Anterior cingulate cortex (tissue), 58 donors: ENCODE measurements at regions not wholly inside any gene's neighbourhood (a gene's known extent, or its start where the extent isn't known, plus 50 kb on each side); places are given as distances from the start of the nearest gene placed in this dataset.

Experiments
- DNase-seq, 58 donors: peaks; one replicate each; lab custom pipeline; 2025; lab: John Stamatoyannopoulos, UW

GRCh38 chr10:106520698-106521097, 643.8 kb downstream of the SORCS1 start:
- DNase-seq = no peak

- DNase-seq = no peak
Observed at GRCh38 chr10:106519376-106520030, 645.0 kb downstream of the SORCS1 start.

- peak in 1 of 58 donors; percentile 6 for DNase-seq
Observed at GRCh38 chr10:106515206-106515790, 649.2 kb downstream of the SORCS1 start.

- peak in 11 of 58 donors; percentile 0 to 61 (median 21) for DNase-seq
Observed at GRCh38 chr10:106513352-106513771, 651.1 kb downstream of the SORCS1 start.

GRCh38 chr10:106511917-106512316, 652.6 kb downstream of the SORCS1 start:
- DNase-seq = no peak

GRCh38 chr10:106508950-106509349, 655.6 kb downstream of the SORCS1 start:
- no peak for DNase-seq

- no peak for DNase-seq
Observed at GRCh38 chr10:106506526-106507283, 657.8 kb downstream of the SORCS1 start.

- DNase-seq = no peak
Observed at GRCh38 chr10:106504536-106504935, 660.0 kb downstream of the SORCS1 start.

- DNase-seq = no peak
Observed at GRCh38 chr10:106502641-106503040, 661.9 kb downstream of the SORCS1 start.

GRCh38 chr10:106500925-106501525, 663.5 kb downstream of the SORCS1 start:
- no peak for DNase-seq

- DNase-seq = no peak
Observed at GRCh38 chr10:106500041-106500924, 664.2 kb downstream of the SORCS1 start.

GRCh38 chr10:106499448-106499847, 665.1 kb downstream of the SORCS1 start:
- DNase-seq = no peak

GRCh38 chr10:106498675-106499074, 665.8 kb downstream of the SORCS1 start:
- no peak for DNase-seq

- DNase-seq = no peak
Observed at GRCh38 chr10:106495931-106496330, 668.6 kb downstream of the SORCS1 start.

GRCh38 chr10:106493751-106494150, 670.8 kb downstream of the SORCS1 start:
- DNase-seq = peak in 2 of 58 donors; percentile 0 to 3

GRCh38 chr10:106493226-106493625, 671.3 kb downstream of the SORCS1 start:
- no peak for DNase-seq

- no peak for DNase-seq
Observed at GRCh38 chr10:106487726-106488125, 676.8 kb downstream of the SORCS1 start.

- no peak for DNase-seq
Observed at GRCh38 chr10:106481598-106482275, 682.8 kb downstream of the SORCS1 start.

GRCh38 chr10:106479636-106480035, 684.9 kb downstream of the SORCS1 start:
- DNase-seq = no peak

GRCh38 chr10:106474876-106475275, 689.6 kb downstream of the SORCS1 start:
- DNase-seq = no peak
